ENCODE measurements at regions not wholly inside any gene's neighbourhood (a gene's known extent, or its start where the extent isn't known, plus 50 kb on each side); places are given as distances from the start of the nearest gene placed in this dataset.

DNA sequence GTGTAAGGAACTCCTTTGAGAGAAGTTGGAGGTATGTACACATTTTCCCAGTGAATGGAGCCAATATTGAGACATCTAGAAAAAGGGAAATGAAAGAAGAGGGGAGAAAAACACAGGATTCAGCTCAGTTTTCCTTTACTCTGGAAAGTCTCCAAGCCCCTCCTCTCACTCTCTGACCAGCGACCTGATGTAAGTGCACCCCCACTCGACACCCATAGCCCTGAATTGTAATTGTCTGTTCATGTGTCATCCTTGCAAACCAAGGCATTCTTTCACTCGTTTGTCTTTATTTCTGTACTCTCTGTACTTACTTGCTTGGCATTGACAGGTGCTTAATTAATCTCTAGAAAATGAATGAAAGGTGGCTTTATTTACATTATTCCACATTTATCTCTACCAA lies 55.7 kb upstream of the CTAGE1 start:
- no peak overlapping the region for H3K9ac ChIP-seq (ENCODE audit: low read length)
- no peak overlapping the region for H2AFZ ChIP-seq (ENCODE audit: low read depth, low read length, severe bottlenecking)
- H3K27me3 ChIP-seq (ENCODE audit: low read length): no peaks in the 10 kb centered on the region
- H3K4me2 ChIP-seq (ENCODE audit: low read depth, low read length, poor library complexity, severe bottlenecking): no peak overlapping the region
- no peaks in the 10 kb centered on the region for H3K36me3 ChIP-seq (ENCODE audit: low read length)
- no peaks in the 10 kb centered on the region for H3K9me3 ChIP-seq (ENCODE audit: insufficient read depth, low read length)
- H3K79me2 ChIP-seq (ENCODE audit: insufficient read depth, low read length): no peaks in the 10 kb centered on the region
- H3K9me2 ChIP-seq (replicated peaks; ENCODE audit: insufficient read depth, low read length): no peaks in the 10 kb centered on the region
- TF ChIP-seq, protein P1, sequence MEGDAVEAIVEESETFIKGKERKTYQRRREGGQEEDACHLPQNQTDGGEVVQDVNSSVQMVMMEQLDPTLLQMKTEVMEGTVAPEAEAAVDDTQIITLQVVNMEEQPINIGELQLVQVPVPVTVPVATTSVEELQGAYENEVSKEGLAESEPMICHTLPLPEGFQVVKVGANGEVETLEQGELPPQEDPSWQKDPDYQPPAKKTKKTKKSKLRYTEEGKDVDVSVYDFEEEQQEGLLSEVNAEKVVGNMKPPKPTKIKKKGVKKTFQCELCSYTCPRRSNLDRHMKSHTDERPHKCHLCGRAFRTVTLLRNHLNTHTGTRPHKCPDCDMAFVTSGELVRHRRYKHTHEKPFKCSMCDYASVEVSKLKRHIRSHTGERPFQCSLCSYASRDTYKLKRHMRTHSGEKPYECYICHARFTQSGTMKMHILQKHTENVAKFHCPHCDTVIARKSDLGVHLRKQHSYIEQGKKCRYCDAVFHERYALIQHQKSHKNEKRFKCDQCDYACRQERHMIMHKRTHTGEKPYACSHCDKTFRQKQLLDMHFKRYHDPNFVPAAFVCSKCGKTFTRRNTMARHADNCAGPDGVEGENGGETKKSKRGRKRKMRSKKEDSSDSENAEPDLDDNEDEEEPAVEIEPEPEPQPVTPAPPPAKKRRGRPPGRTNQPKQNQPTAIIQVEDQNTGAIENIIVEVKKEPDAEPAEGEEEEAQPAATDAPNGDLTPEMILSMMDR (IDR thresholded peaks at IDR 0.05; ENCODE audit: insufficient read depth, low read length, poor library complexity, severe bottlenecking): no peak
- no peak for TF ChIP-seq EZH2phosphoT487 (conservative IDR thresholded peaks at IDR 0.05; ENCODE audit: low read length)
- H3K4me3 ChIP-seq (ENCODE audit: insufficient read depth, low read length, poor library complexity, severe bottlenecking): no peak overlapping the region
- H4K20me1 ChIP-seq (ENCODE audit: low read depth, low read length): no peaks in the 10 kb centered on the region
- no peak overlapping the region for H3K27ac ChIP-seq (ENCODE audit: low read depth, low read length)
- no peaks in the 10 kb centered on the region for H3F3A ChIP-seq (ENCODE audit: insufficient read depth)

GRCh38 chr18:22475426-22476100 lies 57.8 kb upstream of the CTAGE1 start:
- Histone ChIP-seq H3K4me3 (ENCODE audit: insufficient read depth, low read length, poor library complexity, severe bottlenecking) (no peak overlapping the region), H2AFZ (ENCODE audit: low read depth, low read length, severe bottlenecking) (no peak overlapping the region), H3F3A (ENCODE audit: insufficient read depth) (no peaks in the 10 kb centered on the region), H3K27me3 (ENCODE audit: low read length) (no peaks in the 10 kb centered on the region), H4K20me1 (ENCODE audit: low read depth, low read length) (no peaks in the 10 kb centered on the region), H3K9me2 (replicated peaks; ENCODE audit: insufficient read depth, low read length) (no peaks in the 10 kb centered on the region), H3K9ac (ENCODE audit: low read length) (no peak overlapping the region), H3K4me2 (ENCODE audit: low read depth, low read length, poor library complexity, severe bottlenecking) (no peak overlapping the region), H3K27ac (ENCODE audit: low read depth, low read length) (no peak overlapping the region), H3K79me2 (ENCODE audit: insufficient read depth, low read length) (no peaks in the 10 kb centered on the region), H3K36me3 (ENCODE audit: low read length) (no peaks in the 10 kb centered on the region), H3K9me3 (ENCODE audit: insufficient read depth, low read length) (no peaks in the 10 kb centered on the region)
- TF ChIP-seq, protein P1 (IDR thresholded peaks at IDR 0.05; ENCODE audit: insufficient read depth, low read length, poor library complexity, severe bottlenecking): no peak
- TF ChIP-seq EZH2phosphoT487 (conservative IDR thresholded peaks at IDR 0.05; ENCODE audit: low read length): no peak

DNA sequence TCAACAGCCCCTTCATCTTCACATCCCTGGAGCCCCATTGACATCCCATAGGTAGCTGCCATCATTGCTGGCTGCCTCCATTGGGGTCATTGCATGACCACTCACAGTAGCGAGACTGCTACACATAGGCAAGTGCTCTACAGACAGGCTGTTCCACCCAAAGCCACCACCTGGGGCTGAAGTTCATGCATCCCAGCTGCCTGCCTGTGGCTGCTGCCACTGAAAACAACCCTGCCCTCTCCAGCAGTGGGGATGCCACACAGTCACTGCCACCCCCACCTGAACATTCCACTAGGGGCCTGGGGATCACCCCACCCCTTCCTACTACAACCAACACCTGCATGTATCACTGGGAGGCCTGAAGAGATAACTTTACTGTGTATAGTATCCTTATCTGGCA lies 59.5 kb upstream of the CTAGE1 start:
- Histone ChIP-seq H3K36me3 (ENCODE audit: low read length) (no peaks in the 10 kb centered on the region), H2AFZ (ENCODE audit: low read depth, low read length, severe bottlenecking) (no peak overlapping the region), H4K20me1 (ENCODE audit: low read depth, low read length) (no peaks in the 10 kb centered on the region), H3K9ac (ENCODE audit: low read length) (no peak overlapping the region), H3K27ac (ENCODE audit: low read depth, low read length) (no peak overlapping the region), H3K9me2 (replicated peaks; ENCODE audit: insufficient read depth, low read length) (no peaks in the 10 kb centered on the region), H3K4me3 (ENCODE audit: insufficient read depth, low read length, poor library complexity, severe bottlenecking) (no peak overlapping the region), H3F3A (ENCODE audit: insufficient read depth) (no peaks in the 10 kb centered on the region), H3K4me2 (ENCODE audit: low read depth, low read length, poor library complexity, severe bottlenecking) (no peak overlapping the region), H3K27me3 (ENCODE audit: low read length) (no peaks in the 10 kb centered on the region), H3K79me2 (ENCODE audit: insufficient read depth, low read length) (no peaks in the 10 kb centered on the region), H3K9me3 (ENCODE audit: insufficient read depth, low read length) (no peaks in the 10 kb centered on the region)
- TF ChIP-seq, protein P1 (IDR thresholded peaks at IDR 0.05; ENCODE audit: insufficient read depth, low read length, poor library complexity, severe bottlenecking): no peak
- TF ChIP-seq EZH2phosphoT487 (conservative IDR thresholded peaks at IDR 0.05; ENCODE audit: low read length): no peak
